Skeletal muscle satellite cell (primary cell): ENCODE measurements at regions not wholly inside any gene's neighbourhood (a gene's known extent, or its start where the extent isn't known, plus 50 kb on each side); places are given as distances from the start of the nearest gene placed in this dataset.
A peak's percentile ranks its signal among the peaks of the same experiment; 100 is the strongest.

Experiments
- H3K27me3 ChIP-seq: 2 replicates; pipeline ENCODE4 v1.7.0; 2013; ENCODE audit warnings: low read length; ENCODE audit not compliant: control insufficient read depth, insufficient read depth
- H3K36me3 ChIP-seq: 2 replicates; pipeline ENCODE4 v1.7.0; 2013; ENCODE audit warnings: mild to moderate bottlenecking, control low read depth, low read length; ENCODE audit not compliant: insufficient read depth
- H3K4me1 ChIP-seq: 2 replicates; pipeline ENCODE4 v1.7.0; 2013; ENCODE audit warnings: low read length; ENCODE audit not compliant: control insufficient read depth, insufficient read depth
- H3K4me2 ChIP-seq: 2 replicates; pipeline ENCODE4 v1.7.0; 2013; ENCODE audit warnings: mild to moderate bottlenecking, low read length
- H3K4me3 ChIP-seq: 2 replicates; pipeline ENCODE4 v1.7.0; 2013; ENCODE audit warnings: low read length
- H3K9ac ChIP-seq: 2 replicates; pipeline ENCODE4 v1.7.0; 2013; ENCODE audit warnings: mild to moderate bottlenecking, low read depth, low read length, moderate library complexity
- H3K9me3 ChIP-seq: replicated peaks from 2 replicates; pipeline ENCODE4 v1.7.0; 2013; ENCODE audit warnings: mild to moderate bottlenecking, control low read depth, low read length

DNA sequence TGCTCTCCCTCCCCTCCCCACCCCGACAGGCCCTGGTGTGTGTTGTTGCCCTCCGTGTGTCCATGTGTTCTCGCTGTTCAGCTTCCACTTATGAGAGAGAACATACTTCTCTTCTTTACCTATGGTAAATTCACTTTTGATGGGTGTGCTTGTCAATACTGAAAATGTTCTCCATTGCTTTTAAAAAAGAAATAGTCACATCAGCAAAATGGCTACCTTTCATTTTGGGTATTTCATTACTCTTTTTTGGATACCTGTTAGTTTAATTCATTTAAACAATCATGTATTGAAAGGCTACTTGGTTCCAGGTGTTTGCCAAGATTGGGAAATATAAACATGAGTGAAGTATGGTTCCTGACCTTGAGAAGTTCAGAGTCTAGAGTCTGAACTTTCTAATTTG lies 107.4 kb upstream of the PITX2 start:
- no peak overlapping the region for H3K4me3 ChIP-seq
- peaks cover 10% of the 10 kb centered on the region for H3K4me1 ChIP-seq

DNA sequence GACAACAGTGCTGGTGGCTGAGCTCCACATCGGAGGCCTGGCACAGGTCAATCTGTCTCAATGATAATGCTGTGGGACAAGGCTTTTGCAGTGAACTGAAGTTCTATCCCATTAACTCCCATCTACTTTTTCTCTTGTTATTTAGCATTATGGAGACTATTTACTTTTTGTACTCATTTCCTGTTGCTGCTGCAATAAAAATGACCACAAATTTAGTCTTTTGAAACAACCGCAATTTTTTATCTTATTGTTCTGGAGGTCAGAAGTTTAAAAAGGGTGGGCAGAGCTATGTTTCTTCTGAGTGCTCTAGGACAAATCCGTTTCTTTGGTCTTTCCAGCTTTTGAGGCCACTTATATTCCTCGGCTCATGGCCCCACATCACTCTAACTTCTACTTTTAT lies 111.0 kb upstream of the PITX2 start:
- Histone ChIP-seq H3K9me3 (no peaks in the 10 kb centered on the region), H3K36me3 (no peaks in the 10 kb centered on the region), H3K9ac (no peak overlapping the region), H3K4me3 (peak overlapping the region; percentile 5), H3K4me1 (peaks cover 10% of the 10 kb centered on the region), H3K4me2 (peak overlapping the region; percentile 8), H3K27me3 (no peaks in the 10 kb centered on the region)

More for the DNA sequence above, 107.4 kb upstream of the PITX2 start:
- Histone ChIP-seq H3K9ac (no peak overlapping the region), H3K36me3 (no peaks in the 10 kb centered on the region), H3K4me2 (no peak overlapping the region), H3K27me3 (no peaks in the 10 kb centered on the region), H3K9me3 (no peaks in the 10 kb centered on the region)

- Histone ChIP-seq H3K4me2 (no peak overlapping the region), H3K9me3 (no peaks in the 10 kb centered on the region), H3K4me3 (no peak overlapping the region)
Observed at GRCh38 chr4:110735686-110736085, 112.8 kb upstream of the PITX2 start.

DNA sequence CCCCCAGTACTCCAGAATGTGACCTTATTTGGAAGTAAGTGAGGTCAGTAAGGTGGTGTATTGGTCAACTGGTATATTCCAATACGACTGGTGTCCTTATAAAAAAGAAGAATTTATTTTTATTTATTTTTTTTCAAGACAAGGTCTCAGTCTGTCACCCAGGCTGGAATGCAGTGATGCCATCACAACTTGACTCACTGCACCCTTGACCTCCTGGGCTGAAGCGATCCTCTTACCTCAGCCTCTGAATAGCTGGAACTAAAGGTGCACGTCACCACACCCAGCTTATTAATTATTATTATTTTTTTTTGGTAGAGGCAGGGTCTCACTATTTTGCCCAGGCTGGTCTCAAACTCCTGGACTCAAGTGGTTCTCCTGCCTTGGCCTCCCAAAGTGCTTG lies 115.1 kb upstream of the PITX2 start:
- Histone ChIP-seq H3K4me1 (peaks cover 19% of the 10 kb centered on the region), H3K27me3 (no peaks in the 10 kb centered on the region), H3K9me3 (no peaks in the 10 kb centered on the region), H3K4me3 (no peak overlapping the region), H3K4me2 (no peak overlapping the region), H3K9ac (no peak overlapping the region), H3K36me3 (no peaks in the 10 kb centered on the region)

More at GRCh38 chr4:110735686-110736085, 112.8 kb upstream of the PITX2 start:
- Histone ChIP-seq H3K27me3 (no peaks in the 10 kb centered on the region), H3K4me1 (peaks cover 10% of the 10 kb centered on the region), H3K9ac (no peak overlapping the region), H3K36me3 (no peaks in the 10 kb centered on the region)

DNA sequence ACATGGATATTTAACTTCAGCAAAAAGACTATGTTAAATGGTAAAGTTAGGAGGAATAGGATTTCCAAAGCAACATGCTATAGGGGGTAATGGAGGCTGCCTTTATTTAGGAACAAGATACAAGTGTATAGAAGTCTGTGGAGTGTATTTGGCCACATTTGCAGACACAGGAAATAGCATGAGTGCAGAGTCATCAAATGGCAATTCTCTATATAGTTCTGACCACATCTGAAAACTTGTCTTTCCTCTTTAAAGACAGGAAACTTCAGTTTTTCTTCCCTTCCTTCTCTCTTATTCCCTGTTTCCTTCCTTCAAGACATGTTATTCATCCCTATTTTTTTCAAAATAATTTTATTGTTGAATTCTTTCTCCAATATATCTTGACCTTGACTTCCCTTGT lies 119.3 kb upstream of the PITX2 start:
- Histone ChIP-seq H3K9me3 (no peaks in the 10 kb centered on the region), H3K9ac (no peak overlapping the region), H3K4me2 (no peak overlapping the region), H3K36me3 (no peaks in the 10 kb centered on the region), H3K4me3 (no peak overlapping the region), H3K4me1 (peaks cover 9% of the 10 kb centered on the region), H3K27me3 (no peaks in the 10 kb centered on the region)

GRCh38 chr4:110748071-110748470 lies 125.2 kb upstream of the PITX2 start:
- Histone ChIP-seq H3K9ac (no peak overlapping the region), H3K4me1 (peaks cover 3% of the 10 kb centered on the region), H3K4me3 (no peak overlapping the region), H3K4me2 (no peak overlapping the region), H3K9me3 (no peaks in the 10 kb centered on the region), H3K27me3 (no peaks in the 10 kb centered on the region), H3K36me3 (no peaks in the 10 kb centered on the region)

- no peak overlapping the region for H3K4me2 ChIP-seq
- peaks cover 3% of the 10 kb centered on the region for H3K4me1 ChIP-seq
- no peak overlapping the region for H3K4me3 ChIP-seq
- H3K9ac ChIP-seq = no peak overlapping the region
- H3K9me3 ChIP-seq = no peaks in the 10 kb centered on the region
- no peaks in the 10 kb centered on the region for H3K27me3 ChIP-seq
- H3K36me3 ChIP-seq = no peaks in the 10 kb centered on the region
Observed at GRCh38 chr4:110751183-110751582, 128.3 kb upstream of the PITX2 start.

DNA sequence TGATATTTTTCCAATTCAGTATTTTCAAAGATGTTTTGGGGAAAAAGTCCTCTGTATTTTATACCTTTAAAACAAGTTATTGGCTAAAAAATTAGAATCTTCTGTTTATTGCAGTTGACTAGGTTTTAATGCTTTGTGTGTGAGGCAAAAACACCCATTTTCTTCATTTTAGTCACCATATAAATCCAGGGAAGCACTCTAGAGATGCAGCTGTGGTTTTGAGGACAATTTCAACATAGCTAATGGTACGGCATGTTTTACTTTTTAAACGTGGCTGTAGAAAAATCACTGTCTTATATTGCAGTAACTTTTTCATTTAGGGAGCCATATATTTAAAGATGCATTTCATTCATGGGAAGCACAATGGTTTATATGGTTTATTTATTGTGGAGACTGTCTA lies 129.1 kb upstream of the PITX2 start:
- Histone ChIP-seq H3K9me3 (no peaks in the 10 kb centered on the region), H3K27me3 (no peaks in the 10 kb centered on the region), H3K4me2 (no peak overlapping the region), H3K36me3 (no peaks in the 10 kb centered on the region), H3K4me1 (peaks cover 3% of the 10 kb centered on the region), H3K4me3 (no peak overlapping the region), H3K9ac (no peak overlapping the region)

- Histone ChIP-seq H3K9ac (no peak overlapping the region), H3K4me2 (no peak overlapping the region), H3K9me3 (no peaks in the 10 kb centered on the region), H3K27me3 (no peaks in the 10 kb centered on the region), H3K4me1 (peaks cover 3% of the 10 kb centered on the region), H3K4me3 (no peak overlapping the region), H3K36me3 (no peaks in the 10 kb centered on the region)
Observed at GRCh38 chr4:110753466-110753865, 130.6 kb upstream of the PITX2 start.

DNA sequence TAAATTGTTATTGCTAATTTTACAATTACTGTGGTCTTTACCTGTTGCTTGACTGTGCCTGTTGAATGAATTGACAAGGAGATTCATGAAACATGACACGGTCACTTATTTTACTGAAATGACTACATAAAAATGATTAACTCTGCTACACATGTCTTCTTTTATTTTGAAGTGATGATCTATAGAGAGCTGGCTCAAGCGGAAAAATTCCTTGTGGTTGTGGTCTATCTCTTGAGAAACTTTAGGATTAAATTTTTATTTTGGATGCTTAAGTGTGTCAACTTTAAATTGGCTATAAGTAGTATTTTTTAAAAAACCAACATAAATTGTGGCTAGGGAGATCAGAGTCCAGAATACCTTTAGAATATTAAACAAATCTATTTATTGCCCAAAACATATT lies 131.8 kb upstream of the PITX2 start:
- Histone ChIP-seq H3K9me3 (no peaks in the 10 kb centered on the region), H3K4me2 (no peak overlapping the region), H3K27me3 (no peaks in the 10 kb centered on the region), H3K4me1 (peaks cover 3% of the 10 kb centered on the region), H3K9ac (no peak overlapping the region), H3K36me3 (no peaks in the 10 kb centered on the region), H3K4me3 (no peak overlapping the region)

DNA sequence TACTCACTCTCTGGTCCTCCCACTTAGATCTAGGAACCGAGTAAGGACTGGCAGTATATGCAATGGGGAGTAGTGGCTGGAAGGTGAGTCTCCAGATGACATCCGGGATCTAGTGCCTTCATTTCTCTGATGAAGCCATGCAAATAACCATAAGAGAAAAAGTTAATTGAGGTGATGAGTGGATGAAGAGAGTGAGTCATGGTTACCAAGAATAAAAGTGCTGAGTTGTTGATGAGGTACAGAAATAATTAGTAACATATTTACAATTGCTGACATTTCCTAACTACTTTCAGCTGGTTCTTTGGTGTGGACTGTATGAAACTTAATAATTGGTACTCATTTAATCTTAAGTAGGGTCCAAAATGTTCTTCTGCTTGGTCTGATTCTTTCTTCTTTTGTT lies 146.7 kb upstream of the PITX2 start:
- H3K4me3 ChIP-seq = no peak overlapping the region
- no peaks in the 10 kb centered on the region for H3K36me3 ChIP-seq
- no peaks in the 10 kb centered on the region for H3K9me3 ChIP-seq
- no peak overlapping the region for H3K4me2 ChIP-seq
- no peaks in the 10 kb centered on the region for H3K27me3 ChIP-seq
- no peaks in the 10 kb centered on the region for H3K4me1 ChIP-seq
- H3K9ac ChIP-seq = no peak overlapping the region

DNA sequence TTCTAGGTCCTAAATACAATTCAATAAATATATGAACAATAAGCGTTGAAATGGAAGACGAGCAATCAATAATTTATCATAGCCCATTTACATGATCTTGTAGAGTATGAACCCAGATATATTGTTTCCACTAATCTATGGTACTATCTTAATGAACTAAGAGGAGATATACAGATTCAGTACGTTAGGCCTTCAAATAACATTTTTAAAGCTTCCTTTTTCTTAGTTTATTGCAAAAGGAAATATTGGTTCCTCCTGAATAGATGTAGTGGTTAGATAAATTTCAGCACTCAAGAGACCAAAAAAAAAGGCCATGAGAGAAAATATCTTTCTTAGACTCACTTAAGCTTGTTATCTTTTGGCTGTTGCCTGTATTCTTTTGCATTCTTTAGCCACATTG lies 147.5 kb upstream of the PITX2 start:
- H3K4me1 ChIP-seq = no peaks in the 10 kb centered on the region
- no peaks in the 10 kb centered on the region for H3K27me3 ChIP-seq
- no peak overlapping the region for H3K4me3 ChIP-seq
- H3K9me3 ChIP-seq = no peaks in the 10 kb centered on the region
- no peak overlapping the region for H3K4me2 ChIP-seq
- H3K36me3 ChIP-seq = no peaks in the 10 kb centered on the region
- H3K9ac ChIP-seq = no peak overlapping the region
